PC-3 (cell line): ENCODE measurements at regions not wholly inside any gene's neighbourhood (a gene's known extent, or its start where the extent isn't known, plus 50 kb on each side); places are given as distances from the start of the nearest gene placed in this dataset.

Source experiments
- ATAC-seq: fragments of 200-7000 bp; cut with Tn5 transposase; 2 replicates; pipeline ENCODE4 v1.9.1; 2020; ENCODE audit warnings: mild to moderate bottlenecking, moderate library complexity
- BruUV-seq: library from RNA; stranded (reverse); fragments of 400-500 nt; replicated peaks from 2 replicates; lab custom pipeline; 2021; lab: Mats Ljungman, UMichigan
- CTCF ChIA-PET: fragments of 300-600 bp; sonication (Branson Sonifier 250); formaldehyde crosslinking; loops from one replicate; lab custom pipeline; 2022; ENCODE audit warnings: antibody characterized with exemption; lab: Charles Lee
- POLR2A ChIA-PET: fragments of 300-600 bp; sonication (Branson Sonifier 250); formaldehyde crosslinking; loops from one replicate; lab custom pipeline; 2022; ENCODE audit warnings: antibody characterized with exemption; ENCODE audit not compliant: unreplicated experiment; lab: Charles Lee
- DNase-seq: peaks from one replicate; pipeline ENCODE4 v3.0.0-alpha.2; 2015
- H2AFZ ChIP-seq: fragments of 300-600 bp; sonication (generic); 2 replicates; pipeline ENCODE4 v1.6.0; 2016; ENCODE audit warnings: antibody characterized with exemption, low read length
- H3F3A ChIP-seq: fragments of 300-600 bp; sonication (generic); one replicate; pipeline ENCODE4 v1.6.0; 2017; ENCODE audit warnings: antibody characterized with exemption, low read length, control low read depth, mild to moderate bottlenecking; ENCODE audit not compliant: unreplicated experiment
- H3K27ac ChIP-seq: fragments of 300-600 bp; sonication (generic); 2 replicates; pipeline ENCODE4 v1.5.1; 2016; ENCODE audit warnings: mild to moderate bottlenecking, low read length
- H3K27me3 ChIP-seq: fragments of 300-600 bp; sonication (generic); 2 replicates; pipeline ENCODE4 v1.6.1; 2016; ENCODE audit warnings: low read length, mixed read lengths
- H3K36me3 ChIP-seq: fragments of 300-600 bp; sonication (generic); 2 replicates; pipeline ENCODE4 v1.6.1; 2016; ENCODE audit warnings: low read depth, mixed run types, low read length, mixed read lengths
- H3K4me1 ChIP-seq: fragments of 300-600 bp; sonication (generic); 2 replicates; pipeline ENCODE4 v1.5.1; 2016; ENCODE audit warnings: low read length; ENCODE audit not compliant: insufficient read depth
- H3K4me2 ChIP-seq: fragments of 300-600 bp; sonication (generic); 2 replicates; pipeline ENCODE4 v1.6.0; 2016; ENCODE audit warnings: low read length
- H3K4me3 ChIP-seq: fragments of 300-600 bp; sonication (generic); 2 replicates; pipeline ENCODE4 v1.5.1; 2016; ENCODE audit warnings: mild to moderate bottlenecking, low read length, mixed read lengths
- H3K79me2 ChIP-seq: fragments of 300-600 bp; sonication (generic); 2 replicates; pipeline ENCODE4 v1.6.1; 2017; ENCODE audit warnings: low read length, mixed read lengths
- H3K9ac ChIP-seq: fragments of 300-600 bp; sonication (generic); 2 replicates; pipeline ENCODE4 v1.6.0; 2016; ENCODE audit warnings: mild to moderate bottlenecking, low read length
- H3K9me2 ChIP-seq: fragments of 300-600 bp; sonication (generic); replicated peaks from 2 replicates; pipeline ENCODE4 v1.6.1; 2016; ENCODE audit warnings: mixed run types, low read length, mixed read lengths
- H3K9me3 ChIP-seq: fragments of 300-600 bp; sonication (generic); 2 replicates; pipeline ENCODE4 v1.6.1; 2016; ENCODE audit warnings: low read length, mixed read lengths
- H4K20me1 ChIP-seq: fragments of 300-600 bp; sonication (generic); 2 replicates; pipeline ENCODE4 v1.6.1; 2016; ENCODE audit warnings: low read length, mixed read lengths
- EZH2 ChIP-seq: fragments of 300-600 bp; sonication (generic); IDR thresholded peaks from one replicate; pipeline ENCODE4 v1.6.1; 2017; ENCODE audit warnings: antibody characterized with exemption, mild to moderate bottlenecking, low read length; ENCODE audit not compliant: unreplicated experiment
- EZH2phosphoT487 ChIP-seq: fragments of 300-600 bp; sonication (generic); IDR thresholded peaks from 2 replicates; pipeline ENCODE4 v1.6.1; 2018; ENCODE audit warnings: mild to moderate bottlenecking, antibody characterized with exemption, low read length, borderline replicate concordance
- intact Hi-C: fragments of 100-400 bp; cut with micrococcal nuclease; formaldehyde crosslinking; loops from 2 replicates; pipeline ENCODE4 v1.9.0; 2023
- TF ChIP-seq, protein P1 (sequence below): fragments of 300-600 bp; sonication (generic); conservative IDR thresholded peaks from 2 replicates; pipeline ENCODE4 v1.5.1; 2017; ENCODE audit warnings: antibody characterized with exemption, low read depth, mild to moderate bottlenecking, low read length

DNA sequence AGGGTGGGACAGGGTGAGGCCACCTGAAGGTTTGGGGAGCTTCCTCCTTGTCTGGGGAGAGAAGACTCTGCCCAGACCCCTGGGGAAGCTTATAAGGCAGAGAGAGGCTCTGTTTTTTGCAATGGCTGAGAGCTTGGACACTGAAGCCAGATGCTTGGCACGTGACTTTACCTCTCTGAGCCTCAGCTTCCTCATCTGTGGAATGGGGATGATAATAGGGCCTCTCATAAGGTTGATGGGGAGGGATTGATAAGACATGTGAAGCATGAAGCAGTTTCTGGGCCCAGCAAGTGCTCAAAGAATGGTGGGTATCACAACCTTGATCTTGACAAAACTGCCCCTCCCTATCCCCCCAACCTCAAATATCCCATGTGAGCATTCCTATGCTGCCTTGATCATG lies 195.4 kb upstream of the LHX5 start:
- no peak for TF ChIP-seq EZH2
- TF ChIP-seq, protein P1, sequence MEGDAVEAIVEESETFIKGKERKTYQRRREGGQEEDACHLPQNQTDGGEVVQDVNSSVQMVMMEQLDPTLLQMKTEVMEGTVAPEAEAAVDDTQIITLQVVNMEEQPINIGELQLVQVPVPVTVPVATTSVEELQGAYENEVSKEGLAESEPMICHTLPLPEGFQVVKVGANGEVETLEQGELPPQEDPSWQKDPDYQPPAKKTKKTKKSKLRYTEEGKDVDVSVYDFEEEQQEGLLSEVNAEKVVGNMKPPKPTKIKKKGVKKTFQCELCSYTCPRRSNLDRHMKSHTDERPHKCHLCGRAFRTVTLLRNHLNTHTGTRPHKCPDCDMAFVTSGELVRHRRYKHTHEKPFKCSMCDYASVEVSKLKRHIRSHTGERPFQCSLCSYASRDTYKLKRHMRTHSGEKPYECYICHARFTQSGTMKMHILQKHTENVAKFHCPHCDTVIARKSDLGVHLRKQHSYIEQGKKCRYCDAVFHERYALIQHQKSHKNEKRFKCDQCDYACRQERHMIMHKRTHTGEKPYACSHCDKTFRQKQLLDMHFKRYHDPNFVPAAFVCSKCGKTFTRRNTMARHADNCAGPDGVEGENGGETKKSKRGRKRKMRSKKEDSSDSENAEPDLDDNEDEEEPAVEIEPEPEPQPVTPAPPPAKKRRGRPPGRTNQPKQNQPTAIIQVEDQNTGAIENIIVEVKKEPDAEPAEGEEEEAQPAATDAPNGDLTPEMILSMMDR = no peak
- TF ChIP-seq EZH2phosphoT487 = no peak
- Histone ChIP-seq H4K20me1 (no peaks in the 10 kb centered on the region), H3K9me3 (no peaks in the 10 kb centered on the region), H3K79me2 (no peaks in the 10 kb centered on the region), H3K27ac (no peak overlapping the region), H3K4me3 (no peak overlapping the region), H3K9me2 (no peaks in the 10 kb centered on the region), H3F3A (no peaks in the 10 kb centered on the region), H3K36me3 (no peaks in the 10 kb centered on the region), H3K9ac (no peak overlapping the region), H3K4me2 (no peak overlapping the region), H3K4me1 (no peaks in the 10 kb centered on the region), H3K27me3 (peaks cover 29% of the 10 kb centered on the region), H2AFZ (no peak overlapping the region)
- no TSS peak for BruUV-seq
- ATAC-seq = no peak
- intact Hi-C loops = no loop called here
- ChIA-PET POLR2A (no interaction called here), CTCF (no interaction called here)
- no peak for DNase-seq

DNA sequence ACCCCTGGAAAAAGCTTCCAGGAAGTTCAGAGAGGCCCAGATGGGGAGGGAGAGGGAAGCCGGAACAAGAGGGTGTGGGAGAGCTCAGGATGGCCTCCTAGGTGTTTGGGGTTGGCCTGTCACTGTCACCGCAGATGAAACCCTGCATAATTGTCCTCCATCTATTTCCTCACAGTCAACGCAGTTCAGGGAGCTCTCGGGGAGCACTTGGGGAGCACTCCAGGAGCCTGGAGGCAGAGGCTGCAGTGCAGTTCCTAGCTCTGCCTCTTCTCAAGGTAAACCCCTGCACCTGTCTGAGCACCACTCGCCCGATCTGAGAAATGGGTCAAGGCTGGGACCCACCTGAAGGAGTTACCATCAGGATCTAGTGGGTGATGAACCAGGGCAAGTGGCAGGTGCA lies 194.6 kb upstream of the LHX5 start:
- Histone ChIP-seq H3K27me3 (peaks cover 29% of the 10 kb centered on the region), H3K27ac (no peak overlapping the region), H3K4me1 (no peaks in the 10 kb centered on the region), H3K9me3 (no peaks in the 10 kb centered on the region), H2AFZ (no peak overlapping the region), H3K9me2 (no peaks in the 10 kb centered on the region), H3K9ac (no peak overlapping the region), H3F3A (no peaks in the 10 kb centered on the region), H3K4me2 (no peak overlapping the region), H3K36me3 (no peaks in the 10 kb centered on the region), H4K20me1 (no peaks in the 10 kb centered on the region), H3K79me2 (no peaks in the 10 kb centered on the region), H3K4me3 (no peak overlapping the region)
- TF ChIP-seq EZH2 (no peak), EZH2phosphoT487 (no peak)
- TF ChIP-seq, protein P1 = no peak
- BruUV-seq = no TSS peak
- ATAC-seq = no peak
- POLR2A ChIA-PET = no interaction called here
- intact Hi-C loops = no loop called here
- DNase-seq = no peak
- CTCF ChIA-PET = no interaction called here

DNA sequence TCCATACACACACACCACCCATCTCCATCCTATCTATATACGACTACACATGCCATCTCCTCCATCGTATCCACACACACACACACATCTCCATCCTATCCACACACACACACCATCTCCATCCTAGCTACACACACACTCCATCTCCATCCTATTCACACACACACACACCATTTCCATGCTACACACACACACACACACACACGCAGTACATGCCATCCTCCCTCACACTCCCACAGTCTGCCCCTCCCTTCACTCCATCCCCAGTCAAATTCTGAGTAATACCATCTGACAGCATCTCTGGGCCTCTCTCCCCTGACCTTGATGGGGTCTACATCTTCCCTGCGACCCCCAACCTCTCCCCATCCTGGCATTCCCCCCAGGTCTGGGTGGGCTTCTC lies 193.8 kb upstream of the LHX5 start:
- Histone ChIP-seq H2AFZ (no peak overlapping the region), H3K9ac (no peak overlapping the region), H3K4me3 (no peak overlapping the region), H3K27me3 (peaks cover 28% of the 10 kb centered on the region), H4K20me1 (no peaks in the 10 kb centered on the region), H3F3A (no peaks in the 10 kb centered on the region), H3K79me2 (no peaks in the 10 kb centered on the region), H3K36me3 (no peaks in the 10 kb centered on the region), H3K27ac (no peak overlapping the region), H3K4me1 (no peaks in the 10 kb centered on the region), H3K9me3 (no peaks in the 10 kb centered on the region), H3K4me2 (no peak overlapping the region), H3K9me2 (no peaks in the 10 kb centered on the region)
- TF ChIP-seq EZH2 (no peak), EZH2phosphoT487 (no peak)
- TF ChIP-seq, protein P1 = no peak
- ChIA-PET CTCF (no interaction called here), POLR2A (no interaction called here)
- DNase-seq (no peak), ATAC-seq (no peak)
- no TSS peak for BruUV-seq
- intact Hi-C loops = no loop called here
